SK-N-MC (cell line): ENCODE measurements at regions not wholly inside any gene's neighbourhood (a gene's known extent, or its start where the extent isn't known, plus 50 kb on each side); places are given as distances from the start of the nearest gene placed in this dataset.

Experiments
- EZH2 ChIP-seq: fragments of 200-600 bp; sonication (generic); IDR thresholded peaks from one replicate; pipeline ENCODE4 v1.6.1; 2017; ENCODE audit warnings: antibody characterized with exemption
- FOXP2 ChIP-seq: optimal IDR thresholded peaks from 2 replicates; pipeline ENCODE3; 2011; ENCODE audit warnings: mild to moderate bottlenecking, moderate library complexity; ENCODE audit not compliant: insufficient read depth; ENCODE audit errors: extremely low read length, control extremely low read depth
- POLR2AphosphoS5 ChIP-seq: IDR thresholded peaks from 2 replicates; pipeline ENCODE4 v1.6.1; 2012; ENCODE audit warnings: mild to moderate bottlenecking, low read depth, low read length, borderline replicate concordance

- TF ChIP-seq POLR2AphosphoS5 (no peak), EZH2 (no peak), FOXP2 (no peak)
These were observed 327.3 kb upstream of the NR2F2 start for GRCh38 chr15:96002890-96003859.
